ENCODE measurements at regions not wholly inside any gene's neighbourhood (a gene's known extent, or its start where the extent isn't known, plus 50 kb on each side); places are given as distances from the start of the nearest gene placed in this dataset.
A peak's percentile ranks its signal among the peaks of the same experiment; 100 is the strongest.

DNA sequence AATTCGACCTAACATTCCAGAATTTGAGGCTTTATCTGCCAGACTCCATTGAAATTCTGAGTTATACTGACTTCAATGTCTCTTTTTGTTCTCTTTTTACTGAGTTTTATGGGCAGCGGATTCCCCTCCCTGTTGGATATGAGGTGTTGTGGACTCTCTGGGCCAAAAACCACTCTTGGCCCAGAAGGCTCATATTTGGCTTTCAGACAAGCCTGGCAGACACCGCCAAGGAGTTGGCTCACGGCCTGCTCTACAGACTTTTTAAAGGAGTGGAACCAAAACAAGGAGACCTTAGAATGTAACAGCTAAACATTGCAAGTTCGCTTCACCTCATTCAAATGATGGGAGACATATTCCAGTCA, 206.4 kb upstream of the NCKAP5 start:
- TF ChIP-seq, protein P1, sequence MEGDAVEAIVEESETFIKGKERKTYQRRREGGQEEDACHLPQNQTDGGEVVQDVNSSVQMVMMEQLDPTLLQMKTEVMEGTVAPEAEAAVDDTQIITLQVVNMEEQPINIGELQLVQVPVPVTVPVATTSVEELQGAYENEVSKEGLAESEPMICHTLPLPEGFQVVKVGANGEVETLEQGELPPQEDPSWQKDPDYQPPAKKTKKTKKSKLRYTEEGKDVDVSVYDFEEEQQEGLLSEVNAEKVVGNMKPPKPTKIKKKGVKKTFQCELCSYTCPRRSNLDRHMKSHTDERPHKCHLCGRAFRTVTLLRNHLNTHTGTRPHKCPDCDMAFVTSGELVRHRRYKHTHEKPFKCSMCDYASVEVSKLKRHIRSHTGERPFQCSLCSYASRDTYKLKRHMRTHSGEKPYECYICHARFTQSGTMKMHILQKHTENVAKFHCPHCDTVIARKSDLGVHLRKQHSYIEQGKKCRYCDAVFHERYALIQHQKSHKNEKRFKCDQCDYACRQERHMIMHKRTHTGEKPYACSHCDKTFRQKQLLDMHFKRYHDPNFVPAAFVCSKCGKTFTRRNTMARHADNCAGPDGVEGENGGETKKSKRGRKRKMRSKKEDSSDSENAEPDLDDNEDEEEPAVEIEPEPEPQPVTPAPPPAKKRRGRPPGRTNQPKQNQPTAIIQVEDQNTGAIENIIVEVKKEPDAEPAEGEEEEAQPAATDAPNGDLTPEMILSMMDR (IDR thresholded peaks at IDR 0.05): no peak
- TF ChIP-seq POLR2A (IDR thresholded peaks at IDR 0.05): no peak
- intact Hi-C loops (cut with DNase I): no loop called here
- no peaks in the 10 kb centered on the region for H3K27me3 ChIP-seq
- no peaks in the 10 kb centered on the region for H3K9me3 ChIP-seq
- no peak overlapping the region for H3K4me3 ChIP-seq
- H3K36me3 ChIP-seq (replicated peaks in 1 of 2; ENCODE audit: insufficient read depth in 1 of 2, low read depth in 2 of 2): no peaks in the 10 kb centered on the region
- no peak overlapping the region for H3K27ac ChIP-seq
- ATAC-seq: no peak
- H3K4me1 ChIP-seq: no peaks in the 10 kb centered on the region
- 56 to 57% methylated on average over 5 of the region's 5 CpGs for WGBS, 2 donors
- DNase-seq: peak in 1 of 4 donors; percentile 15

DNA sequence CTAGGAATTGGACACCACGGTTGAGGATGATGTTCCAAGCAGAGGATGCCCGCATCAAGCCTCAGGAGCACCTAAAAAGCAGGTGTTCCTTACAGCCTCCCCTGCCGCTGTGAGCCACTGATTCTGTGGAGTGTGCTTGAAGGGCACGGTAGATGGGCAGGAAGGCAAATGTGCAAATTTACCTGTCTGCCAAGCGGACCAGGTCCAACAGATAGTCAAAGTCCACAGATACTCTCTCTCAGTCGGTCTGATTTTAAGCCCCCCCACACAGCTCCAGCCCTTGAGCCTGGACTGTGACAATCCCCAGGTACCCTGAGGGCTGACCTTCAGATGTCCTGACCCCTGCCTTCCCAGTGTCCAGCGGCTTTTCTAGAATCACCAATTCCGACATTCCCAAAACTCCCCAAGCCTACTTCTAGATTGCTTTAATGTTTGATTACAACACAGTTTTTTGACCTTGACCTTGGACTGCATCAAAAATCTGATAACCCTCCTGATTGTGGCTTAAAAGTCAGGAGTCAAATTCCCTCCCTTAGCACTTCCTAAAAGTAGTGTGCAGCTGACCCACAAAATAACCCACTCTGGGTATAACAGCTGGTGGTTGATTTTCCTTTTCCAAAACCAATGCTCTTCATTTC, 208.8 kb upstream of the NCKAP5 start:
- 64 to 76% methylated on average over 8 of the region's 8 CpGs for WGBS, 2 donors
- Histone ChIP-seq H3K4me1 (no peaks in the 10 kb centered on the region), H3K4me3 (no peak overlapping the region), H3K36me3 (replicated peaks in 1 of 2; ENCODE audit: insufficient read depth in 1 of 2, low read depth in 2 of 2) (no peaks in the 10 kb centered on the region), H3K27me3 (no peaks in the 10 kb centered on the region), H3K9me3 (no peaks in the 10 kb centered on the region), H3K27ac (no peak overlapping the region)
- ATAC-seq (no peak), DNase-seq (no peak)
- TF ChIP-seq, protein P1 (IDR thresholded peaks at IDR 0.05): no peak
- no peak for TF ChIP-seq POLR2A (IDR thresholded peaks at IDR 0.05)
- intact Hi-C loops (cut with DNase I): no loop called here

DNA sequence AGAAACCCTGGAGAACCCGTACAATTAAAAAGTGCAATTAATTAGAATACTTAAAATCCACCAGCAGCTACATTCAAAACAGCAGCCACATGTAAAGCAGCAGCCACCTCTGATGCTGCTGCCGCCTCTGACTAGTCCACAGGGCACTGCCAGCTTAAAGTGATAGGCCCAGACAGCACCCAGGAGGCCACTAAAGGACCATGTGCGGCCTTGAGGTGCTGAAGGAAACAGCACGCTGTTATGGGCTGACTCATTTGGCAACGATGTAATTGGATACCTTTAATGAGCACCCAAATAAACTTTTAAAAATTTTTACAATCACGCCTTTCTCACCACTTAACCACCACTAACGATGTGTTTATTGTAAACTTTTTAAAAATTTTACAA, 209.3 kb upstream of the NCKAP5 start:
- Histone ChIP-seq H3K36me3 (replicated peaks in 1 of 2; ENCODE audit: insufficient read depth in 1 of 2, low read depth in 2 of 2) (no peaks in the 10 kb centered on the region), H3K4me1 (no peaks in the 10 kb centered on the region), H3K9me3 (no peaks in the 10 kb centered on the region), H3K4me3 (no peak overlapping the region), H3K27ac (no peak overlapping the region), H3K27me3 (no peaks in the 10 kb centered on the region)
- DNase-seq (no peak), ATAC-seq (peak; percentile 45)
- 51 to 69% methylated on average over 7 of the region's 7 CpGs for WGBS, 2 donors
- TF ChIP-seq, protein P1 (IDR thresholded peaks at IDR 0.05): no peak
- no peak for TF ChIP-seq POLR2A (IDR thresholded peaks at IDR 0.05)
- intact Hi-C loops (cut with DNase I): no loop called here

DNA sequence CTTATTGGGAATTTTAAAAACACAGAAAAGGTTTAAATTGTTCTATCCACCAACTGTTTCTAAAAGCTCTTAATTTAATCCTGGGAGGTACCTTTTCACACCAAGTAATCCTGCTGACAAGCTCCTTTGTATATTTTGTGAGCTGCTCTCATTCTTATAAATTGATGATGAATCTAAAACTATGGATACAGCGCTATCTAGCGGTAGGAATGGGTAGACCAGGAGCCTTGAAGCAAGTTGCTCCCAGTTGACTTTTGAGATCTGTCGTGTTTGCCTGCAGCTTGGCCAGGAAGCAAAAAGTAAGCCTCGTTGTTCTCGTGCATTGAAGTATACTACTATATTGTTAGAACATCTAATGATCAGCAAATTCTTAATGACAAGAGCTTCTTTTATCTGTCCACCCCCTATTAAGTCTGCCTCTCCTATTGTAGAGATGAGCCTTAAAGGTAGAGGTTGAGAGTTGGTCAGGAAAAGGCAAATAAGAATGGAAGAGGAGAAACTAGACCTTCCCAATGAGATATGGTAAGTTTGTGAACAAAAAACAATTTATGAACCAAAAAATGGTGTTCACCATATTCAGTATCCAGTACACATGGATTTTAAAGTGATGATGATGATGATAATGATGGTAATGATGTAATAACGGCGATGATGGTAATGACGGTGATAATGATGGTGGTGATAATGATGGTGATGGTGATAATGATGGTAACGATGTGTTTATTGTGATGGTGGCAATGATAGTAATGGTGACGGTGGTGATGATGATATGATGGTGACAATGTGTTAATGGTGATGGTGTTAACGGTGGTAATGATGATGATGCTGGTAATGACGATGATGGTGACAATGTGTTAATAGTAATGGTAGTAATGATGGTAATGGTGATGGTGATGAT, 212.1 kb upstream of the NCKAP5 start:
- no peaks in the 10 kb centered on the region for H3K27me3 ChIP-seq
- intact Hi-C loops (cut with DNase I): no loop called here
- WGBS, 2 donors: 35 to 36% methylated on average over 12 of the region's 12 CpGs
- H3K27ac ChIP-seq: no peak overlapping the region
- no peaks in the 10 kb centered on the region for H3K9me3 ChIP-seq
- no peaks in the 10 kb centered on the region for H3K36me3 ChIP-seq (replicated peaks in 1 of 2; ENCODE audit: insufficient read depth in 1 of 2, low read depth in 2 of 2)
- DNase-seq (peak; percentile 68 to 73 (median 70)), ATAC-seq (peak; percentile 66)
- no peaks in the 10 kb centered on the region for H3K4me1 ChIP-seq
- TF ChIP-seq, protein P1 (IDR thresholded peaks at IDR 0.05): peak; percentile 58 to 79 (median 73)
- no peak for TF ChIP-seq POLR2A (IDR thresholded peaks at IDR 0.05)
- no peak overlapping the region for H3K4me3 ChIP-seq
